Upper lobe of left lung (tissue), 6 donors: ENCODE measurements at regions not wholly inside any gene's neighbourhood (a gene's known extent, or its start where the extent isn't known, plus 50 kb on each side); places are given as distances from the start of the nearest gene placed in this dataset.

Experiments
- ATAC-seq, 2 donors: fragments of 200-7000 bp; cut with Tn5 transposase; one replicate each; pipeline ENCODE4 v1.9.1; 2022; ENCODE audit warnings: mild to moderate bottlenecking in 2 of 2, moderate library complexity in 2 of 2; ENCODE audit not compliant: low FRiP score in 2 of 2
- DNase-seq, 2 donors: peaks; one replicate each; pipeline ENCODE4 v3.0.0-alpha.2; 2019 to 2020
- H3K27ac ChIP-seq, 4 donors: fragments of 200-600 bp; sonication (generic); one replicate each; pipeline ENCODE4 v1.5.1; 2016 to 2019
- H3K27me3 ChIP-seq, 4 donors: fragments of 200-600 bp; sonication (generic); one replicate each; pipeline ENCODE4 v1.5.1; 2017 to 2019
- H3K36me3 ChIP-seq, 4 donors: fragments of 200-600 bp; sonication (generic); one replicate each; pipeline ENCODE4 v1.5.1; 2016 to 2019
- H3K4me1 ChIP-seq, 4 donors: fragments of 200-600 bp; sonication (generic); one replicate each; pipeline ENCODE4 v1.5.1; 2018 to 2019
- H3K4me3 ChIP-seq, 4 donors: fragments of 200-600 bp; sonication (generic); one replicate each; pipeline ENCODE4 v1.5.1; 2017 to 2019; ENCODE audit warnings: mild to moderate bottlenecking in 2 of 4, moderate library complexity in 1 of 4
- H3K9me3 ChIP-seq, 4 donors: fragments of 200-600 bp; sonication (generic); one replicate each; pipeline ENCODE4 v1.5.1; 2018 to 2019
- EP300 ChIP-seq, 4 donors: sonication (generic); formaldehyde crosslinking; IDR thresholded peaks; one replicate each; pipeline ENCODE4 v1.5.1; 2017; ENCODE audit warnings: antibody characterized with exemption in 4 of 4, control low read depth in 2 of 4
- POLR2A ChIP-seq, 4 donors: fragments of 450-650 bp; IDR thresholded peaks; one replicate each; pipeline ENCODE4 v1.5.1; 2016 to 2017; ENCODE audit warnings: antibody characterized with exemption in 4 of 4, mild to moderate bottlenecking in 2 of 4
- POLR2AphosphoS5 ChIP-seq, 2 donors: sonication (generic); formaldehyde crosslinking; IDR thresholded peaks; one replicate each; pipeline ENCODE4 v1.5.1; 2017; ENCODE audit warnings: antibody characterized with exemption in 2 of 2
- WGBS, 2 donors: methylation state at CpG; one replicate each; pipeline ENCODE4 v1.1.5; 2017 to 2018; 5-methylcytosine and 5-hydroxymethylcytosine counted together
- TF ChIP-seq, protein P1 (sequence below), 6 experiments: fragments of 450-650 bp in 4 of 6; fragments of 200-600 bp in 2 of 6; sonication (generic) in 2 of 6; IDR thresholded peaks; one replicate each; pipeline ENCODE4 v1.5.1; 2016 to 2019; ENCODE audit warnings: antibody characterized with exemption in 6 of 6
- donor health status: DM: no; HTN: no; CAD: no; lungs with moderate emphysema.
- donor health status: DM: no; HTN: yes; CAD: no; lungs with severe emphysema.

DNA sequence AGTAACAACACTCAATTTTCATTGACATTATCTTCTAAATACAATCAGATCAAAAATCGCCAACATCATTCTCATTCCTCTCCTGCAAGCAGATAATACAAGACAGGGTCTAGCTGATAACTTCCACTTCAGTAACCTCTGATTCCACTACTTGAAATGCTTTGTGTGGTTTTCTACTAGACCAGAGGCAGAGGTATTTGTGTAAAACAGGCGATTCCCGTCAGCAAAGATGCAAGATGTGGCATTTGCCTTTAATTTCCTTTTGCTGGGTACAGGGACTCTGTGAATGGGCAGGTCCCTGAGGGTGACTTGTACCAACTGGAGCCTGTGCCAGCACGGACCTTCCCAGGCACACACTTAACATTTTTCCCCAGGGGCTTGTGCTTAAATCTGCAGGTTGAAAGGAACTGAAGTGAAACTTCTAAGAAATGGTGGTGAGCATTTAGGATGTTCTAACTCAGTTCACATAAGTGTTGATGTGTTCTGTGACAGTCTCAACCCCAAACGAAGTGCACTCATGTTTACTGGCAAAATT lies 625.5 kb upstream of the WWC1 start:
- WGBS, 2 donors = 42 to 54% methylated on average over 5 of the region's 5 CpGs
- no peak for DNase-seq
- Histone ChIP-seq H3K27ac (no peak overlapping the region), H3K4me3 (no peak overlapping the region), H3K4me1 (no peaks in the 10 kb centered on the region), H3K36me3 (no peaks in the 10 kb centered on the region), H3K27me3 (no peaks in the 10 kb centered on the region), H3K9me3 (no peaks in the 10 kb centered on the region)
- no peak for ATAC-seq
- TF ChIP-seq, protein P1, sequence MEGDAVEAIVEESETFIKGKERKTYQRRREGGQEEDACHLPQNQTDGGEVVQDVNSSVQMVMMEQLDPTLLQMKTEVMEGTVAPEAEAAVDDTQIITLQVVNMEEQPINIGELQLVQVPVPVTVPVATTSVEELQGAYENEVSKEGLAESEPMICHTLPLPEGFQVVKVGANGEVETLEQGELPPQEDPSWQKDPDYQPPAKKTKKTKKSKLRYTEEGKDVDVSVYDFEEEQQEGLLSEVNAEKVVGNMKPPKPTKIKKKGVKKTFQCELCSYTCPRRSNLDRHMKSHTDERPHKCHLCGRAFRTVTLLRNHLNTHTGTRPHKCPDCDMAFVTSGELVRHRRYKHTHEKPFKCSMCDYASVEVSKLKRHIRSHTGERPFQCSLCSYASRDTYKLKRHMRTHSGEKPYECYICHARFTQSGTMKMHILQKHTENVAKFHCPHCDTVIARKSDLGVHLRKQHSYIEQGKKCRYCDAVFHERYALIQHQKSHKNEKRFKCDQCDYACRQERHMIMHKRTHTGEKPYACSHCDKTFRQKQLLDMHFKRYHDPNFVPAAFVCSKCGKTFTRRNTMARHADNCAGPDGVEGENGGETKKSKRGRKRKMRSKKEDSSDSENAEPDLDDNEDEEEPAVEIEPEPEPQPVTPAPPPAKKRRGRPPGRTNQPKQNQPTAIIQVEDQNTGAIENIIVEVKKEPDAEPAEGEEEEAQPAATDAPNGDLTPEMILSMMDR (IDR thresholded peaks at IDR 0.05) = no peak
- TF ChIP-seq EP300 (IDR thresholded peaks at IDR 0.05) (no peak), POLR2AphosphoS5 (IDR thresholded peaks at IDR 0.05) (no peak), POLR2A (IDR thresholded peaks at IDR 0.05) (no peak)

DNA sequence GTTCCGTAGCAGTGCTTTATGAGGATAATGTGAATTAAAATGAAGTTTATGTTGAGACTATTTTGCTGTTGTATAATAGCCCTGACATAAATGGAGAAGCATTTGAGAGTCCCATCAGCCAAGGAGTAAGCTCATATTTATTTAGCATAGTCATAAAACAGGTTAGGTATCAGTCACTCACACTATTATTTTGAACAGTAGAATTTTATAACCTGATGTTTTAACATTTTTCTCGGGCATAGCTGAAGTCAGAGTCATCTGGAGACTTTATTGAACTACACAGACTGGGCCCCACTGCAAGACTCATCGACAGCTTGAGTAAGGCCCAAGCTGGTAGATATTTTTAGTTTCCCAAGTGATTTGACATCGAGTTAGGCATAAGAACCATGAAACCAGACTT lies 620.3 kb upstream of the WWC1 start:
- ATAC-seq (no peak), DNase-seq (no peak)
- H3K27ac ChIP-seq = no peak overlapping the region
- no peaks in the 10 kb centered on the region for H3K27me3 ChIP-seq
- TF ChIP-seq POLR2AphosphoS5 (IDR thresholded peaks at IDR 0.05) (no peak), POLR2A (IDR thresholded peaks at IDR 0.05) (no peak), EP300 (IDR thresholded peaks at IDR 0.05) (no peak)
- TF ChIP-seq, protein P1 (IDR thresholded peaks at IDR 0.05) = no peak
- 68 to 72% methylated on average over 4 of the region's 4 CpGs for WGBS, 2 donors
- H3K9me3 ChIP-seq = no peaks in the 10 kb centered on the region
- H3K4me1 ChIP-seq = no peaks in the 10 kb centered on the region
- no peak overlapping the region for H3K4me3 ChIP-seq
- H3K36me3 ChIP-seq = no peaks in the 10 kb centered on the region

DNA sequence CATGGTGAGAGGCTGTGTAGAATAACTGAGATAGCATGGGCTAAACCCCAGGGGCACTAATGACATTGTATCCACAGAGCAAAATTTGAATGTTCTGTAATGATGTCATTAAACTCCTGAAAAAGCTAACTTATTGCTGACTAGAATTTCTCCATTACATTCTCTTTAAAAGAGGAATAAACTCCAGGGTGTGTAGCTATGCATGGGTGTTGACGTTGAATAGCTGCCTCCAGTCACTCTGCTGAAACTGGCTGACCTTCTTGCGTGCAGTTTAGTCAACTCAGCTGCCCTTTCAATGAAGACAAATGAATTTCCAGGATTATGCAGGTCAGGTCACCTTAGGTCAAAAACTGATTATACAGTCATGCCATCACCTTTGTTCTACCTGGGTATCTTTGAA lies 617.5 kb upstream of the WWC1 start:
- WGBS, 2 donors = 29 to 48% methylated on average over 2 of the region's 2 CpGs
- ATAC-seq (no peak), DNase-seq (no peak)
- no peaks in the 10 kb centered on the region for H3K36me3 ChIP-seq
- no peaks in the 10 kb centered on the region for H3K9me3 ChIP-seq
- H3K27me3 ChIP-seq = no peaks in the 10 kb centered on the region
- H3K27ac ChIP-seq = no peak overlapping the region
- TF ChIP-seq POLR2AphosphoS5 (IDR thresholded peaks at IDR 0.05) (no peak), EP300 (IDR thresholded peaks at IDR 0.05) (no peak), POLR2A (IDR thresholded peaks at IDR 0.05) (no peak)
- TF ChIP-seq, protein P1 (IDR thresholded peaks at IDR 0.05) = no peak
- H3K4me1 ChIP-seq = no peaks in the 10 kb centered on the region
- H3K4me3 ChIP-seq = no peak overlapping the region

DNA sequence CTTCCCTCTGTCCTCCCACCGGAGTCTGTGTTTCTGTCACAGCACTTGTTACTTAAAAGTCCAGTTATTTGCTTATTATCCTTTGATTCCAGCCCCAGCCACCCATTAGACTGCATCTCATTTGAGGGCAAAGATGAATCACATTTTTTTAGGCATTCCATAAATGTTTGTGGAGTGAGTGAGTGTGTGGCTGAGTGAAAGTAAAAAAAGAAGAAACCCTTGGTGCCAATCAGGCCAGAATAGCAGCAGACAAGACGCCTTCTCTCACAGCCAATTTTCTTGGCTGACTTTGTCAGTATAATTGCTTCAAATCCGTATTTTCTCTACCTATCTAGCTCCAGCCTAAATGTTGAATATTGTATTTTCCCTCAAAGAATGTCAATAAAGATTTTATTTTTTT lies 613.0 kb upstream of the WWC1 start:
- no peak for DNase-seq
- no peak for ATAC-seq
- Histone ChIP-seq H3K4me1 (no peaks in the 10 kb centered on the region), H3K4me3 (no peak overlapping the region), H3K27me3 (no peaks in the 10 kb centered on the region), H3K27ac (no peak overlapping the region), H3K36me3 (no peaks in the 10 kb centered on the region), H3K9me3 (no peaks in the 10 kb centered on the region)
- TF ChIP-seq POLR2AphosphoS5 (IDR thresholded peaks at IDR 0.05) = no peak
- TF ChIP-seq, protein P1 (IDR thresholded peaks at IDR 0.05) = no peak
- TF ChIP-seq POLR2A (IDR thresholded peaks at IDR 0.05) = no peak
- TF ChIP-seq EP300 (IDR thresholded peaks at IDR 0.05) = no peak
- 81 to 82% methylated on average over 3 of the region's 3 CpGs for WGBS, 2 donors

DNA sequence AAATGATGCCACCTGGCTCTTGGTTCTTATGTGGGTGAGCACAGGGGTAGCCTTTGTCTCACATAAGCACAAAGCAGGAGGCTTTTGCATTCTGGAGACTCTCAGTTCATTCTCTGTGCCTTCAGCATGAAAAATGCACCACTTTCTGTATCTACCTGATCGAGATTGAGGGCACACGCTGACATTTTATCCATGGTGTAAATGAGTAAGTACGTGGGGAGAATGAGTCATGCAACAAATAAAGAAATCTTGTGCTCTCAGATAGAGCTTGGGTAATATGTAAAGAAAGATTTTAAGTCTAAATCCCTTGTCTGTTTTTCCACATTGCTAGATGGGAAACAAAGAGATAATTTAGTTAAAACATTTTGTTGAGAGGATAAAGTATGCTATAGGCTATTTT lies 607.2 kb upstream of the WWC1 start:
- no peak for DNase-seq

More for the DNA sequence above, 607.2 kb upstream of the WWC1 start:
- Histone ChIP-seq H3K4me3 (no peak overlapping the region), H3K36me3 (no peaks in the 10 kb centered on the region), H3K4me1 (no peaks in the 10 kb centered on the region), H3K9me3 (no peaks in the 10 kb centered on the region), H3K27me3 (no peaks in the 10 kb centered on the region), H3K27ac (no peak overlapping the region)
- TF ChIP-seq EP300 (IDR thresholded peaks at IDR 0.05) = no peak
- TF ChIP-seq, protein P1 (IDR thresholded peaks at IDR 0.05) = no peak
- no peak for TF ChIP-seq POLR2A (IDR thresholded peaks at IDR 0.05)
- TF ChIP-seq POLR2AphosphoS5 (IDR thresholded peaks at IDR 0.05) = no peak
- no peak for ATAC-seq
- WGBS, 2 donors = 85 to 86% methylated on average over 3 of the region's 3 CpGs
